IMR-90 (cell line): ENCODE measurements at regions not wholly inside any gene's neighbourhood (a gene's known extent, or its start where the extent isn't known, plus 50 kb on each side); places are given as distances from the start of the nearest gene placed in this dataset.

Experiments used
- ATAC-seq: fragments of 200-7000 bp; cut with Tn5 transposase; 2 replicates; pipeline ENCODE4 v1.9.1; 2020; ENCODE audit warnings: low read depth, mild to moderate bottlenecking, moderate library complexity
- BruUV-seq: library from RNA; stranded (reverse); fragments of 400-500 nt; replicated peaks from 2 replicates; lab custom pipeline; 2021; lab: Mats Ljungman, UMichigan
- CTCF ChIA-PET: fragments of 300-600 bp; formaldehyde crosslinking; extraction: SDS; loops from one replicate; lab custom pipeline; 2021; ENCODE audit warnings: antibody characterized with exemption; lab: Yijun Ruan, JAX
- POLR2A ChIA-PET: fragments of 300-600 bp; sonication (Branson Sonifier 250); formaldehyde crosslinking; loops from one replicate; lab custom pipeline; 2022; ENCODE audit warnings: antibody characterized with exemption; ENCODE audit not compliant: unreplicated experiment; lab: Charles Lee
- DNase-seq: peaks from one replicate; pipeline ENCODE4 v3.0.0; 2013
- H2AFZ ChIP-seq: replicated peaks from 2 replicates; pipeline ENCODE3; 2013; ENCODE audit warnings: low read length, mild to moderate bottlenecking; ENCODE audit not compliant: poor library complexity
- H2AK5ac ChIP-seq: 2 replicates; pipeline ENCODE4 v1.6.1; 2013; ENCODE audit warnings: low read depth, low read length, inconsistent platforms
- H2AK9ac ChIP-seq: replicated peaks from 2 replicates; pipeline ENCODE3; 2013; ENCODE audit warnings: mild to moderate bottlenecking, low read depth, low read length, moderate library complexity; ENCODE audit not compliant: poor library complexity
- H2BK120ac ChIP-seq: 2 replicates; pipeline ENCODE4 v1.6.1; 2013; ENCODE audit warnings: low read depth, low read length, inconsistent platforms
- H2BK15ac ChIP-seq: 3 replicates; pipeline ENCODE4 v1.6.1; 2013; ENCODE audit warnings: low read depth, low read length, inconsistent platforms
- H2BK20ac ChIP-seq: 2 replicates; pipeline ENCODE4 v1.6.1; 2013; ENCODE audit warnings: low read depth, mild to moderate bottlenecking, inconsistent platforms, low read length, moderate library complexity
- H2BK5ac ChIP-seq: 2 replicates; pipeline ENCODE4 v1.6.1; 2013; ENCODE audit warnings: mild to moderate bottlenecking, low read depth, low read length, inconsistent platforms; ENCODE audit not compliant: poor library complexity, severe bottlenecking
- H3K14ac ChIP-seq: replicated peaks from 2 replicates; pipeline ENCODE4 v1.6.1; 2013; ENCODE audit warnings: low read depth, low read length, inconsistent platforms
- H3K18ac ChIP-seq: 2 replicates; pipeline ENCODE4 v1.6.1; 2013; ENCODE audit warnings: low read depth, low read length, control low read depth
- H3K23ac ChIP-seq: 2 replicates; pipeline ENCODE4 v1.6.1; 2013; ENCODE audit warnings: low read depth, low read length, inconsistent platforms
- H3K27ac ChIP-seq: 2 replicates; pipeline ENCODE4 v1.5.1; 2013; ENCODE audit warnings: mild to moderate bottlenecking, control low read depth, low read length; ENCODE audit not compliant: insufficient read depth
- H3K27me3 ChIP-seq: 2 replicates; pipeline ENCODE4 v1.6.1; 2013; ENCODE audit warnings: low read length; ENCODE audit not compliant: control insufficient read depth, insufficient read depth
- H3K36me3 ChIP-seq: 2 replicates; pipeline ENCODE4 v1.6.1; 2013; ENCODE audit warnings: low read length, mixed read lengths; ENCODE audit not compliant: control insufficient read depth, insufficient read depth
- H3K4ac ChIP-seq: 2 replicates; pipeline ENCODE4 v1.6.1; 2013; ENCODE audit warnings: low read depth, low read length, inconsistent platforms
- H3K4me1 ChIP-seq: 2 replicates; pipeline ENCODE4 v1.6.1; 2013; ENCODE audit warnings: low read length, mixed read lengths; ENCODE audit not compliant: control insufficient read depth, insufficient read depth
- H3K4me2 ChIP-seq: 2 replicates; pipeline ENCODE4 v1.6.1; 2013; ENCODE audit warnings: low read depth, mild to moderate bottlenecking, control low read depth, low read length, moderate library complexity
- H3K4me3 ChIP-seq: 2 replicates; pipeline ENCODE4 v1.5.1; 2013; ENCODE audit warnings: low read depth, mild to moderate bottlenecking, control low read depth, low read length, moderate library complexity; ENCODE audit not compliant: insufficient read depth
- H3K56ac ChIP-seq: 2 replicates; pipeline ENCODE4 v1.6.1; 2013; ENCODE audit warnings: low read length, inconsistent platforms; ENCODE audit not compliant: insufficient read depth; ENCODE audit errors: extremely low read depth
- H3K79me1 ChIP-seq, 2 experiments: 2 replicates each; pipeline ENCODE4 v1.6.1; 2013; ENCODE audit warnings: low read length in 2 of 2, inconsistent platforms in 1 of 2, low read depth in 1 of 2
- H3K9ac ChIP-seq: 2 replicates; pipeline ENCODE4 v1.6.1; 2013; ENCODE audit warnings: low read depth, low read length, control low read depth
- H3K9me1 ChIP-seq: 2 replicates; pipeline ENCODE4 v1.6.1; 2013; ENCODE audit warnings: low read length, inconsistent platforms; ENCODE audit not compliant: insufficient read depth
- H3K9me3 ChIP-seq: 2 replicates; pipeline ENCODE4 v1.6.1; 2013; ENCODE audit warnings: low read length; ENCODE audit not compliant: control insufficient read depth, insufficient read depth
- H4K20me1 ChIP-seq: 2 replicates; pipeline ENCODE4 v1.6.1; 2013; ENCODE audit warnings: low read length, inconsistent platforms; ENCODE audit not compliant: insufficient read depth
- H4K5ac ChIP-seq: 2 replicates; pipeline ENCODE4 v1.6.1; 2013; ENCODE audit warnings: mild to moderate bottlenecking, low read depth, low read length, control low read depth
- H4K8ac ChIP-seq, 2 experiments: 2 replicates each; pipeline ENCODE4 v1.6.1; 2013; ENCODE audit warnings: low read depth in 2 of 2, low read length in 2 of 2, control low read depth in 1 of 2, inconsistent platforms in 1 of 2
- H4K91ac ChIP-seq: 2 replicates; pipeline ENCODE4 v1.6.1; 2013; ENCODE audit warnings: low read depth, low read length, inconsistent platforms; ENCODE audit not compliant: insufficient read depth
- BHLHE40 ChIP-seq: fragments of 150-350 bp; IDR thresholded peaks from 2 replicates; pipeline ENCODE4 v1.6.1; 2016; ENCODE audit warnings: mild to moderate bottlenecking, low read depth, low read length
- CHD1 ChIP-seq: IDR thresholded peaks from 2 replicates; pipeline ENCODE4 v1.6.1; 2012; ENCODE audit warnings: low read depth, low read length, improper control_type of control experiment
- FOS ChIP-seq: fragments of 150-350 bp; IDR thresholded peaks from 2 replicates; pipeline ENCODE4 v1.6.1; 2016; ENCODE audit warnings: low read depth, low read length
- MAFK ChIP-seq: IDR thresholded peaks from 2 replicates; pipeline ENCODE4 v1.6.1; 2012; ENCODE audit warnings: low read depth, low read length, improper control_type of control experiment
- MAZ ChIP-seq: IDR thresholded peaks from 2 replicates; pipeline ENCODE4 v1.6.1; 2012; ENCODE audit warnings: low read depth, mild to moderate bottlenecking, low read length, improper control_type of control experiment, moderate library complexity, borderline replicate concordance
- MXI1 ChIP-seq: IDR thresholded peaks from 2 replicates; pipeline ENCODE4 v1.6.1; 2012; ENCODE audit warnings: low read depth, mild to moderate bottlenecking, low read length, moderate library complexity, borderline replicate concordance
- NFE2L2 ChIP-seq: fragments of 150-350 bp; IDR thresholded peaks from 2 replicates; pipeline ENCODE4 v1.6.1; 2016; ENCODE audit warnings: low read depth, mild to moderate bottlenecking, low read length
- POLR2A ChIP-seq: IDR thresholded peaks from 2 replicates; pipeline ENCODE4 v1.6.1; 2012; ENCODE audit warnings: mild to moderate bottlenecking, low read depth, low read length
- RAD21 ChIP-seq: IDR thresholded peaks from 2 replicates; pipeline ENCODE4 v1.6.1; 2012; ENCODE audit warnings: low read length, improper control_type of control experiment
- RCOR1 ChIP-seq: IDR thresholded peaks from 2 replicates; pipeline ENCODE4 v1.6.1; 2012; ENCODE audit warnings: mild to moderate bottlenecking, low read length, improper control_type of control experiment; ENCODE audit not compliant: insufficient replicate concordance
- SMC3 ChIP-seq: fragments of 150-350 bp; IDR thresholded peaks from 2 replicates; pipeline ENCODE4 v1.6.1; 2016; ENCODE audit warnings: low read depth, mild to moderate bottlenecking, antibody characterized with exemption, low read length, moderate library complexity
- USF2 ChIP-seq: fragments of 150-350 bp; IDR thresholded peaks from 2 replicates; pipeline ENCODE4 v1.6.1; 2017; ENCODE audit warnings: mild to moderate bottlenecking, antibody characterized with exemption, low read length, low read depth
- WGBS, 2 experiments: methylation state at CpG; one replicate each; pipeline versions ENCODE4 v1.1.5 to v1.1.7; 2013; ENCODE audit warnings: missing lambda C conversion rate in 2 of 2; ENCODE audit not compliant: insufficient read length in 1 of 2; ENCODE audit errors: extremely low coverage in 2 of 2; 5-methylcytosine and 5-hydroxymethylcytosine counted together
- dilution Hi-C: fragments of 300-500 bp; cut with HindIII; formaldehyde crosslinking; loops from one replicate; pipeline ENCODE4 v1.14.3; 2018; ENCODE audit warnings: low sequenced_read_pairs; ENCODE audit not compliant: unreplicated experiment
- in situ Hi-C: fragments of 300-500 bp; cut with MboI; formaldehyde crosslinking; loops from 3 replicates; pipeline ENCODE4 v1.14.3; 2019; ENCODE audit warnings: low sequenced_read_pairs, inconsistent platforms, mixed read lengths
- intact Hi-C: fragments of 100-400 bp; cut with micrococcal nuclease; formaldehyde crosslinking; loops from 2 replicates; pipeline ENCODE4 v1.10.0; 2022
- TF ChIP-seq, protein P1 (sequence below): fragments of 150-350 bp; IDR thresholded peaks from 2 replicates; pipeline ENCODE4 v1.6.1; 2016; ENCODE audit warnings: low read depth, mild to moderate bottlenecking, low read length, moderate library complexity, borderline replicate concordance
- TF ChIP-seq, protein P2 (sequence below): conservative IDR thresholded peaks from 2 replicates; pipeline ENCODE4 v1.5.1; 2012; ENCODE audit warnings: mild to moderate bottlenecking, low read depth, low read length, improper control_type of control experiment

DNA sequence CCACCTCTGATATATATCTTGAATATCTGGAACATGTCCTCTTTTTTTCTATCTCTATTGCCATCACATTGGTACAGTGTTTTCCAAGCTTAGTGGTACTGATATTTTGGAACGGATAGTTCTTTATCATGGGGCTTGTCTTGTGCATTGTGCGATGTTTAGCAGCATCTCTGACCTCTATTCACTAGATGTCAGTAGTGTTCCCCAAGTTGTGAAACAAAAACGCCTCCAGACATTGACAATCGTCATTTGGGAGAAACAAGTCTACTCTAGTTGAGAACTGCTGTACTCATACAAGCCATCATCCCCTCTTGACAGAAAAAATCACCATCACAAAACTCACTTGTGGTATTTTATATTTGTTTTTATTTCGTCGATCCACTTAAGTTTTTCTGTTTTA is 79.7 kb upstream of the CHODL start:
- Histone ChIP-seq H4K91ac (no peak overlapping the region), H3K27ac (no peak overlapping the region), H4K5ac (no peak overlapping the region), H3K27me3 (no peaks in the 10 kb centered on the region), H4K20me1 (no peaks in the 10 kb centered on the region), H2BK15ac (no peak overlapping the region), H3K9me3 (peaks cover 5% of the 10 kb centered on the region), H3K23ac (no peak overlapping the region), H4K8ac (no peak overlapping the region), H3K4me2 (no peak overlapping the region), H2BK5ac (no peak overlapping the region), H3K4ac (no peak overlapping the region), H2BK20ac (no peak overlapping the region), H2BK120ac (no peak overlapping the region), H3K4me1 (no peaks in the 10 kb centered on the region), H2AFZ (no peak overlapping the region), H3K14ac (no peak overlapping the region), H3K9ac (no peak overlapping the region), H3K56ac (no peak overlapping the region), H3K79me1 (no peaks in the 10 kb centered on the region), H3K9me1 (no peaks in the 10 kb centered on the region), H3K36me3 (no peaks in the 10 kb centered on the region), H3K18ac (no peak overlapping the region), H3K4me3 (no peak overlapping the region), H2AK5ac (no peak overlapping the region), H2AK9ac (no peak overlapping the region)
- dilution Hi-C loops, result no loop called here
- ChIA-PET POLR2A (no interaction called here), CTCF (no interaction called here)
- DNase-seq (no peak), ATAC-seq (no peak)
- TF ChIP-seq MAFK (no peak), SMC3 (no peak), POLR2A (no peak), CHD1 (no peak), MAZ (no peak), USF2 (no peak), NFE2L2 (no peak), BHLHE40 (no peak), FOS (no peak), RCOR1 (no peak), MXI1 (no peak), RAD21 (no peak)
- TF ChIP-seq, protein P1, sequence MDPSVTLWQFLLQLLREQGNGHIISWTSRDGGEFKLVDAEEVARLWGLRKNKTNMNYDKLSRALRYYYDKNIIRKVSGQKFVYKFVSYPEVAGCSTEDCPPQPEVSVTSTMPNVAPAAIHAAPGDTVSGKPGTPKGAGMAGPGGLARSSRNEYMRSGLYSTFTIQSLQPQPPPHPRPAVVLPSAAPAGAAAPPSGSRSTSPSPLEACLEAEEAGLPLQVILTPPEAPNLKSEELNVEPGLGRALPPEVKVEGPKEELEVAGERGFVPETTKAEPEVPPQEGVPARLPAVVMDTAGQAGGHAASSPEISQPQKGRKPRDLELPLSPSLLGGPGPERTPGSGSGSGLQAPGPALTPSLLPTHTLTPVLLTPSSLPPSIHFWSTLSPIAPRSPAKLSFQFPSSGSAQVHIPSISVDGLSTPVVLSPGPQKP, result no peak
- TF ChIP-seq, protein P2, sequence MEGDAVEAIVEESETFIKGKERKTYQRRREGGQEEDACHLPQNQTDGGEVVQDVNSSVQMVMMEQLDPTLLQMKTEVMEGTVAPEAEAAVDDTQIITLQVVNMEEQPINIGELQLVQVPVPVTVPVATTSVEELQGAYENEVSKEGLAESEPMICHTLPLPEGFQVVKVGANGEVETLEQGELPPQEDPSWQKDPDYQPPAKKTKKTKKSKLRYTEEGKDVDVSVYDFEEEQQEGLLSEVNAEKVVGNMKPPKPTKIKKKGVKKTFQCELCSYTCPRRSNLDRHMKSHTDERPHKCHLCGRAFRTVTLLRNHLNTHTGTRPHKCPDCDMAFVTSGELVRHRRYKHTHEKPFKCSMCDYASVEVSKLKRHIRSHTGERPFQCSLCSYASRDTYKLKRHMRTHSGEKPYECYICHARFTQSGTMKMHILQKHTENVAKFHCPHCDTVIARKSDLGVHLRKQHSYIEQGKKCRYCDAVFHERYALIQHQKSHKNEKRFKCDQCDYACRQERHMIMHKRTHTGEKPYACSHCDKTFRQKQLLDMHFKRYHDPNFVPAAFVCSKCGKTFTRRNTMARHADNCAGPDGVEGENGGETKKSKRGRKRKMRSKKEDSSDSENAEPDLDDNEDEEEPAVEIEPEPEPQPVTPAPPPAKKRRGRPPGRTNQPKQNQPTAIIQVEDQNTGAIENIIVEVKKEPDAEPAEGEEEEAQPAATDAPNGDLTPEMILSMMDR, result no peak
- WGBS, 2 experiments, result no CpG with 5 or more reads among the region's 6 CpGs
- intact Hi-C loops, result no loop called here
- in situ Hi-C loops, result no loop called here
- BruUV-seq, result no TSS peak
